Mammary epithelial cell (primary cell): ENCODE measurements at regions not wholly inside any gene's neighbourhood (a gene's known extent, or its start where the extent isn't known, plus 50 kb on each side); places are given as distances from the start of the nearest gene placed in this dataset.

ENCODE experiments used
- EZH2 ChIP-seq: IDR thresholded peaks from 2 replicates; pipeline ENCODE4 v1.6.1; 2012; ENCODE audit warnings: low read length, inconsistent platforms, borderline replicate concordance
- TF ChIP-seq, protein P1 (sequence below), 2 donors: IDR thresholded peaks in 1 of 2; conservative IDR thresholded peaks in 1 of 2; 2 replicates each; pipeline ENCODE4 v1.5.1; 2011 to 2012; ENCODE audit warnings: inconsistent platforms in 2 of 2, low read length in 2 of 2, mild to moderate bottlenecking in 2 of 2, control low read depth in 1 of 2, low read depth in 1 of 2; ENCODE audit not compliant: insufficient read depth in 1 of 2; ENCODE audit errors: extremely low read depth in 1 of 2

GRCh38 chr3:42340466-42340865 is 69.9 kb downstream of the LYZL4 start:
- TF ChIP-seq, protein P1, sequence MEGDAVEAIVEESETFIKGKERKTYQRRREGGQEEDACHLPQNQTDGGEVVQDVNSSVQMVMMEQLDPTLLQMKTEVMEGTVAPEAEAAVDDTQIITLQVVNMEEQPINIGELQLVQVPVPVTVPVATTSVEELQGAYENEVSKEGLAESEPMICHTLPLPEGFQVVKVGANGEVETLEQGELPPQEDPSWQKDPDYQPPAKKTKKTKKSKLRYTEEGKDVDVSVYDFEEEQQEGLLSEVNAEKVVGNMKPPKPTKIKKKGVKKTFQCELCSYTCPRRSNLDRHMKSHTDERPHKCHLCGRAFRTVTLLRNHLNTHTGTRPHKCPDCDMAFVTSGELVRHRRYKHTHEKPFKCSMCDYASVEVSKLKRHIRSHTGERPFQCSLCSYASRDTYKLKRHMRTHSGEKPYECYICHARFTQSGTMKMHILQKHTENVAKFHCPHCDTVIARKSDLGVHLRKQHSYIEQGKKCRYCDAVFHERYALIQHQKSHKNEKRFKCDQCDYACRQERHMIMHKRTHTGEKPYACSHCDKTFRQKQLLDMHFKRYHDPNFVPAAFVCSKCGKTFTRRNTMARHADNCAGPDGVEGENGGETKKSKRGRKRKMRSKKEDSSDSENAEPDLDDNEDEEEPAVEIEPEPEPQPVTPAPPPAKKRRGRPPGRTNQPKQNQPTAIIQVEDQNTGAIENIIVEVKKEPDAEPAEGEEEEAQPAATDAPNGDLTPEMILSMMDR (conservative IDR thresholded peaks at IDR 0.05 in 1 of 2, IDR thresholded peaks at IDR 0.05 in 1 of 2; ENCODE audit: extremely low read depth in 1 of 2, insufficient read depth in 1 of 2, low read depth in 1 of 2, low read length in 2 of 2) = no peak
- TF ChIP-seq EZH2 = no peak
